Activated T-helper 1 cell treated with anti-CD3 and anti-CD28 coated beads, Interleukin-12 subunit alpha, Interleukin-12 subunit beta, Interleukin-2, Interleukin-4 antibody, amounts not matched to agents 30 ng/mL and 10 ng/mL and 1 ng/mL, durations not matched to agents 14 hours and 24 hours and 36 hours (primary cell): ENCODE measurements at regions not wholly inside any gene's neighbourhood (a gene's known extent, or its start where the extent isn't known, plus 50 kb on each side); places are given as distances from the start of the nearest gene placed in this dataset.
"Not testable (repeated sequence)": the region's sequence is repeated elsewhere in the genome, so short reads cannot be mapped to it uniquely, and the experiment has no call there.

ENCODE experiments used
- DNase-seq: peaks from one replicate; pipeline ENCODE4 v3.0.0; 2021; ENCODE audit warnings: low spot score
- H3K27ac Mint-ChIP-seq: one replicate; pipeline ENCODE4 v1.8.0; 2021; ENCODE audit warnings: mild to moderate bottlenecking, mixed read lengths
- H3K27me3 Mint-ChIP-seq: one replicate; pipeline ENCODE4 v1.8.0; 2022; ENCODE audit warnings: mild to moderate bottlenecking, moderate library complexity, mixed read lengths; ENCODE audit not compliant: insufficient read depth
- H3K36me3 Mint-ChIP-seq: one replicate; pipeline ENCODE4 v1.8.0; 2021; ENCODE audit warnings: low read depth, mixed read lengths
- H3K4me1 Mint-ChIP-seq: one replicate; pipeline ENCODE4 v1.8.0; 2021; ENCODE audit warnings: low read depth, mixed read lengths
- H3K4me3 Mint-ChIP-seq: one replicate; pipeline ENCODE4 v1.8.0; 2021; ENCODE audit warnings: mild to moderate bottlenecking, moderate library complexity, mixed read lengths
- H3K9me3 Mint-ChIP-seq: one replicate; pipeline ENCODE4 v1.8.0; 2021; ENCODE audit warnings: mixed read lengths
- intact Hi-C: fragments of 100-400 bp; cut with micrococcal nuclease; formaldehyde crosslinking; loops from one replicate; pipeline ENCODE4 v1.15.1; 2024

DNA sequence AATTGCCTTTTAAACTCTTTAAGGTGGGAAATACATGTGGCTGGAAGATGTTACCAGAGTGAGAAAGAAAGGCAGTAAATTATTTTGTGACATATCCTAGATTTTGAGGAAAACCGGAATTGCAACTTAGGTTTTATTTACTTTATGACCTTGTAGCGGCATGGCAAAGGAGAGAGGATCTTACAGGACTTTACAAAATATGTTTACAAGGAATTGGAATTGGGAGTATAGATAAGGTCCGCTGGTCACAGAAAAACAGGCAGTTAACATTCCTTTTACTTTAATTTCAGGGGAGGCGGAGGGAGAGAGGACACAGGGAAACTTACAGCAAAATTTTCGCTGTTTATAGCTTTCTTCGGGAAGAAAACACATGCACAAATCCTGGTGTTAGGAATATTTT lies 784.2 kb upstream of the AGA start:
- DNase-seq, intact Hi-C loops, H3K36me3 Mint-ChIP-seq, H3K4me3 Mint-ChIP-seq, H3K4me1 Mint-ChIP-seq, H3K27ac Mint-ChIP-seq, H3K27me3 Mint-ChIP-seq: not testable (repeated sequence)
- H3K9me3 Mint-ChIP-seq, result peaks cover 42% of the 10 kb centered on the region

DNA sequence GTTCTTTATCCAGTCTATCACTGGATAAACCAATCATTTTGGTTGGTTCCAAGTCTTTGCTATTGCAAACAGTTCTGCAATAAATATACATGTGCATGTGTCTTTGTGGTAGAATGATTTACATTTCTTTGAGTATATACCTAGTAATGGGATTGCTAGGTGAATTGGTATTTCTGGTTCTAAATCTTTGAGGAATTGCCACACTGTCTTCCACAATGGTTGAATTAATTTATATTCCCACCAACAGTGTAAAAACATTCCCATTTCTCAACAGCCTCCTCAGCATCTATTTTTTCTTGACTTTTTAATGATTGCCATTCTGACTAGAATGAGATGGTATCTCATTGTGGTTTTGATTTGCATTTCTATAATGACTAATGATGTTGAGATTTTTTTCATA lies 791.7 kb upstream of the AGA start:
- Mint-ChIP-seq H3K27ac (no peak overlapping the region), H3K4me1 (no peaks in the 10 kb centered on the region), H3K36me3 (no peaks in the 10 kb centered on the region), H3K9me3 (peaks cover 30% of the 10 kb centered on the region), H3K27me3 (no peaks in the 10 kb centered on the region), H3K4me3 (no peak overlapping the region)
- intact Hi-C loops, result no loop called here
- DNase-seq, result no peak

DNA sequence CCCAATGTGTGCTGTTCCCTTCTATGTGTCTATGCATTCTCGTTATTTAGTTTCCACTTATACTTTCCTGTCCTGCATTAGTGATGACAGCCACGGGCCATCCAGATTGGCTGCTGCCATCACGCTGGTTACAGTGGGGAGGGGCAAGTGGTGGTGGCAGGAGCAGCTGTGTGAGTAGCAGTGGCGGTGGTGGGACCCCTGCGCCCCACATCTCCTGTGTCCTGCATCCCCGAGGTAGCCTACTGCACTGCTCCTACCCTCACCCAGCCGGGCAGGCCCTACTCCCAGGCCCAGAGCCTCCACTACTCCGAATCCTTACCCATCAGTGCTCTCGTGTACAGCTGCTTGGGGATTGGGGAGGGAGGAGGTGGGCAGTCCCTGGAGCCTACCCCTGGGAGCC lies 798.7 kb upstream of the AGA start:
- H3K27me3 Mint-ChIP-seq, result no peaks in the 10 kb centered on the region
- no peaks in the 10 kb centered on the region for H3K4me1 Mint-ChIP-seq
- no peak for DNase-seq
- H3K4me3 Mint-ChIP-seq, result no peak overlapping the region
- intact Hi-C loops, result no loop called here
- H3K9me3 Mint-ChIP-seq, result peaks cover 24% of the 10 kb centered on the region
- no peaks in the 10 kb centered on the region for H3K36me3 Mint-ChIP-seq
- H3K27ac Mint-ChIP-seq, result no peak overlapping the region

DNA sequence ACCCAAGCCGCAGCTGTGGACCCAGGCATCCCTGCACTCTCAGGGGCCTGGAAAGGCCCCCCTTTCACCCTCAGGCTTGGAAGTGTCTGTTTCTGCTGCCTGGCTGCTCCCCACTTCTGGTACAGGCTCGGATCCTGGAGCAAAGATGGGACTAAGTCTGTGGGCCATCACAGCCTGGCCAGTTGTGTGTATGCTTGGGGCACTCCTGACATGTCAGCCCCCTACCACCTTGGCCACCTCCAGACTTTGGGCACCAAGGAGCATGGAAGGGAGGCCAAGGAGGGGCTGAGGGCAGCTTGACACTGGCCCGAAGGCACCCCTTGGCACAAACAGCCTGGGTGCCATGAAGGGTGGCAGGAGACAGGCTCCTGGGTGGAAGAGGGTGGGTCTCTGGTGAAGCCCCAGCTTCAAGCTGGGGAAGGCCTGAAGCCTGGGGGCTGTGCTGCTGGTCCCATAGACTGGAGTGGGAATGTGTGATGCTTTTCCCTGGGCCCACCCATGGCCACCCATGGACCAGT lies 799.4 kb upstream of the AGA start:
- Mint-ChIP-seq H3K27ac (no peak overlapping the region), H3K4me1 (no peaks in the 10 kb centered on the region)

DNA sequence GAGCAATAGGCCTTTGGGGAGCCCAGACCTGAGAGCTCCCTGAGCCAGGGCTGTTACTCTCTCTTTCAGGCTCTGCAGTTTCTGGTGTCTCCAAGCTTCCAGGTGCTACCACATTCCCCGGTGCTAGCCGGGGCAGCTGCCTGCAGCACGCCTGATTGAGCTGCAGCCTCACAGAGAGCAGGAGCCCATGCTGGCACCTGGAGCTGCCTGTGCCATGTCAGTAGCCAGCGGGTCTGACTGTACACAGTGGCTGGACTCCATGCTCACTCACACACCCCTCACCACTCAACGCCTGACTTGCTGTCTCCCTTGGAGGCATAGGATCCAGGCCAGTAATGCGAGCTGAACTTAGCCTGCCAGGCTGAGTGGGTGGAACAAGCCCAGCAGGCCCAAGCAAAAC lies 800.4 kb upstream of the AGA start:
- no peaks in the 10 kb centered on the region for H3K36me3 Mint-ChIP-seq
- no peak overlapping the region for H3K4me3 Mint-ChIP-seq
- H3K9me3 Mint-ChIP-seq, result peaks cover 23% of the 10 kb centered on the region
- DNase-seq, result no peak
- H3K4me1 Mint-ChIP-seq, result no peaks in the 10 kb centered on the region
- no peaks in the 10 kb centered on the region for H3K27me3 Mint-ChIP-seq
- intact Hi-C loops, result no loop called here
- no peak overlapping the region for H3K27ac Mint-ChIP-seq

More for the DNA sequence above, 799.4 kb upstream of the AGA start:
- DNase-seq, result no peak
- intact Hi-C loops, result no loop called here
- peaks cover 23% of the 10 kb centered on the region for H3K9me3 Mint-ChIP-seq
- H3K36me3 Mint-ChIP-seq, result no peaks in the 10 kb centered on the region
- no peak overlapping the region for H3K4me3 Mint-ChIP-seq
- no peaks in the 10 kb centered on the region for H3K27me3 Mint-ChIP-seq

DNA sequence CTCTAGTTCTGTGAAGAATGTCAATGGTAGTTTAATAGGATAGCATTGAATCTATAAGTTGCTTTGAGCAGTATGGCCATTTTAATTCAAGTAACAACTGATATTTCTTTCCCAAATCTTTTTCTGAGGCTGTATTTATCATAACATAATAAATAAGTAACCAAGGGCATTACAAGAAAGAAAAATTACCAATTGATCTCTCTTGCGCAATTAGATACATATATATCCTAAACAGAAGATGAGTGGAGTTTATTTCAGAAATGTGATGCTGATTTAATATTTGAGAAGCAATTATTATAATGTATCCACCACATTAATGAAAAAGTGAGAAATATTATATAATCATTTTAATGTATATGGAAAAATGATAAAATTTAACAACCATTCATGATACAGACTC lies 802.5 kb upstream of the AGA start:
- no peak overlapping the region for H3K27ac Mint-ChIP-seq
- H3K36me3 Mint-ChIP-seq, result no peaks in the 10 kb centered on the region
- no peak for DNase-seq
- no peaks in the 10 kb centered on the region for H3K4me1 Mint-ChIP-seq
- H3K4me3 Mint-ChIP-seq, result no peak overlapping the region
- H3K9me3 Mint-ChIP-seq, result peaks cover 18% of the 10 kb centered on the region
- H3K27me3 Mint-ChIP-seq, result no peaks in the 10 kb centered on the region
- intact Hi-C loops, result no loop called here

DNA sequence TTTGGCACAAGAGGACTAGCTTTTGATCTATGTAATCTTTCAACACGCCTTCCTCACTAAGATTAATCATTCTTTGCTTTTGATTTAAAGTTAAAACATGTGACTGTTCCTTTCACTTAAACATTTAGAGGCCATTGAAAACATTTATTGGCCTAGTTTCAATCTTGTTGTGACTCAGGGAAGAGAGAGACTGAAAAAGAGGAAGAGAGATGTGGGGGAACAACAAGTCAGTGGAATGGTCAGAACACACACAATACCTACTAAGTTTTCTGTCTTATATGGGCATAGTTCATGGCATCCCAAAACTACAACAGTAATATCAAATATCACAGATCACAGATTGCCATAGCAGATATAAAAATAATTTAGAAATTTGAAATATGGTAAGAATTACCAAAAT lies 812.9 kb upstream of the AGA start:
- no peak for DNase-seq
- no peak overlapping the region for H3K27ac Mint-ChIP-seq
- no peak overlapping the region for H3K4me3 Mint-ChIP-seq
- H3K36me3 Mint-ChIP-seq, result no peaks in the 10 kb centered on the region
- intact Hi-C loops, result no loop called here
- no peaks in the 10 kb centered on the region for H3K4me1 Mint-ChIP-seq
- H3K27me3 Mint-ChIP-seq, result no peaks in the 10 kb centered on the region
- peaks cover 3% of the 10 kb centered on the region for H3K9me3 Mint-ChIP-seq

DNA sequence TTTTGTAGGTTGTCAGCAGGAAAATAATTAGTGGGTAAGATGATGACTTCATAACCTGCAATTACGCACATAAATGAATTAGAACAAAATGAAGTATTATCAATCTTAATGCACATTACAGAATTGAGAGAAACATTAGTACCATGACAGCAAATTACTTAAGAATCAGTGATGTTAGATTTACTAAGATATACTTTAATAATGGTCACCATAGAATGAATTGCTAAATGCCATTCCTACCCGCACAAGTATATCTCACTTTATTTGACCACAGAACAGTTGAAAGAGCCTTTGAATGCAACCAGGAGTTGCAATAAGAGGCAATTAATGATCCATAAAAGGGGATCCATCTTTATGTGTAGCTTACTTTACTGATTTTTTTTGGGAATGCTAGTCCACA lies 816.4 kb upstream of the AGA start:
- no peaks in the 10 kb centered on the region for H3K4me1 Mint-ChIP-seq
- no peaks in the 10 kb centered on the region for H3K36me3 Mint-ChIP-seq
- intact Hi-C loops, result no loop called here
- no peak overlapping the region for H3K27ac Mint-ChIP-seq
- no peaks in the 10 kb centered on the region for H3K27me3 Mint-ChIP-seq
- H3K9me3 Mint-ChIP-seq, result peaks cover 3% of the 10 kb centered on the region
- no peak overlapping the region for H3K4me3 Mint-ChIP-seq
- no peak for DNase-seq

DNA sequence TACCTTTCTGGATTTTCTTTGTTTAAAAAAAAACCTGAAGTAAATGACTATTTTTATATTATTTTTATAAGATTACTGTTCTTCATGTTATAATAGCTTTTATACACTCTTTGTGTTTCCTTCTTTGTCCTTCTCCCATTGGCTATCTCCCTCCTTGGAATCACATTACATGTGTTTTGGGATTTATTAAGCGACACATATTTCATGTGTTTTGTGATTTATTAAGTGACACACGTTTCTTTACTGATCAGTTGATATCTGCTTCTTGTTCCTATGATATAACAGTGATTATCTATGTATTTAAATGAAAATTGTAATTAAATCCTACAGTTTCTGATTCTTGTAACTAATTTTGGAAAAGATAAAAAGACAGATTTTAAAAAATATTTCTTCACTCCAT lies 817.3 kb upstream of the AGA start:
- intact Hi-C loops, result no loop called here
- Mint-ChIP-seq H3K4me1 (no peaks in the 10 kb centered on the region), H3K27me3 (no peaks in the 10 kb centered on the region), H3K27ac (no peak overlapping the region), H3K36me3 (no peaks in the 10 kb centered on the region), H3K9me3 (peaks cover 3% of the 10 kb centered on the region), H3K4me3 (no peak overlapping the region)
- DNase-seq, result no peak

DNA sequence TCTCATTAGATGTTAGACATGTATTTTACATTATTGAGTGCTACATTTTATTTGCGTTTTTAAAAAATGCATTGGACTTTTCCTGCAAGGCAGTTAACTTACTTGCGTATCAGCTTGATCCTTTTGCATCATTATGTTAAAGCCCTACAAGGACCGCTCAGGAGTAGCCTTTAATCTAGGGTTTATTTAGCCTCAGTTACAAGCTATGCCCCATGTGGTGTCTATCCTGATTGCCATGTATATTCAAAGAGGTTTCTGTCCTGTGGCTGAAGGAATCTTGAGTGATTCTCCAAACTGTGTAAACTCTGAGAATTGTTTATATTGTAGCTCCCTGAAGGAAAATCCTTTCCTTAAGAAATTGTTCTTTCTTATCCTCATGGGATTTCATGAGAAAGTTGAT lies 821.8 kb upstream of the AGA start:
- no peaks in the 10 kb centered on the region for H3K27me3 Mint-ChIP-seq
- no peak for DNase-seq
- H3K27ac Mint-ChIP-seq, result no peak overlapping the region
- intact Hi-C loops, result no loop called here
- H3K36me3 Mint-ChIP-seq, result no peaks in the 10 kb centered on the region
- no peak overlapping the region for H3K4me3 Mint-ChIP-seq
- H3K4me1 Mint-ChIP-seq, result no peaks in the 10 kb centered on the region
- H3K9me3 Mint-ChIP-seq, result peaks cover 6% of the 10 kb centered on the region

DNA sequence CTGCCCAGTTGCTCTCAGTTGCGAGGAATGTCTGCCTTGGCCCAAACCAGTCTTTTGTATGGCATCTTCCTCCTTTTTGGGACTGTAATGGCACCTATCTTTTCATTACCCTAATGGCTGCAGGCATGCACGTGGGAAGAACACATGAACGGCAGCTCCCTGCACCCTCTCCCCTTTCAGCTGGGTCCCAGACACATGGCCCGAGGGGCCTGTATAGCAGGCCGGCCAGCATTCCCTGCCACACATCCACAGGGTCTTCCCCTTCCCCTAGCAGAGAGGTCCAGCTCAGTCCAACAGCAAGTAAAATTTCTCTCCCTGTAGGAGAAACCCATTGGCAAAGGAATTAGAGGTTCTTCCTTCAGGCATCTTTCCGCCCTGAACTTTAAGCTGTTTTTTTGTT lies 829.1 kb upstream of the AGA start:
- no peak overlapping the region for H3K27ac Mint-ChIP-seq
- no peak for DNase-seq
- H3K36me3 Mint-ChIP-seq, result no peaks in the 10 kb centered on the region
- no peaks in the 10 kb centered on the region for H3K27me3 Mint-ChIP-seq
- H3K4me3 Mint-ChIP-seq, result no peak overlapping the region
- H3K4me1 Mint-ChIP-seq, result no peaks in the 10 kb centered on the region
- H3K9me3 Mint-ChIP-seq, result peaks cover 6% of the 10 kb centered on the region
- intact Hi-C loops, result no loop called here

DNA sequence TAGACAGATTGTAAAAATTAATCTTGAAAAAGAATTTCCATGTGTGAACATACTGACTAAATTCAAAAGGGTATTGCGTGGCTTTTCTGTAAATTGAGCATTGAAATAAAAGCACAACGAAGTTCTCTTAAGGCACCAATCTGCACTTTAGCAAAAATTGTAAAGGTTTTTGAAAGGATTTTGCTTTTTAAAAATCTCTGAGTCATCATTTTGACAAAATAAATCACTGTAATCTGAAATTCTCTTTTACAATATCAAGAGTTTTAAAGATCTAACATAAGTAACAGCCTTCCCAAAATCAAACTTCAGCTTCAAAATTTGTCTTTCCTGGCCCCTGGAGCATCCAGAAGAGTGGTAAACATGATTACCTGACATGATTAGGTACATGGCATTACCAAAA lies 830.9 kb upstream of the AGA start:
- no peak for DNase-seq
- intact Hi-C loops, result no loop called here
- Mint-ChIP-seq H3K27me3 (no peaks in the 10 kb centered on the region), H3K9me3 (no peaks in the 10 kb centered on the region), H3K36me3 (no peaks in the 10 kb centered on the region), H3K27ac (no peak overlapping the region), H3K4me3 (no peak overlapping the region), H3K4me1 (no peaks in the 10 kb centered on the region)

DNA sequence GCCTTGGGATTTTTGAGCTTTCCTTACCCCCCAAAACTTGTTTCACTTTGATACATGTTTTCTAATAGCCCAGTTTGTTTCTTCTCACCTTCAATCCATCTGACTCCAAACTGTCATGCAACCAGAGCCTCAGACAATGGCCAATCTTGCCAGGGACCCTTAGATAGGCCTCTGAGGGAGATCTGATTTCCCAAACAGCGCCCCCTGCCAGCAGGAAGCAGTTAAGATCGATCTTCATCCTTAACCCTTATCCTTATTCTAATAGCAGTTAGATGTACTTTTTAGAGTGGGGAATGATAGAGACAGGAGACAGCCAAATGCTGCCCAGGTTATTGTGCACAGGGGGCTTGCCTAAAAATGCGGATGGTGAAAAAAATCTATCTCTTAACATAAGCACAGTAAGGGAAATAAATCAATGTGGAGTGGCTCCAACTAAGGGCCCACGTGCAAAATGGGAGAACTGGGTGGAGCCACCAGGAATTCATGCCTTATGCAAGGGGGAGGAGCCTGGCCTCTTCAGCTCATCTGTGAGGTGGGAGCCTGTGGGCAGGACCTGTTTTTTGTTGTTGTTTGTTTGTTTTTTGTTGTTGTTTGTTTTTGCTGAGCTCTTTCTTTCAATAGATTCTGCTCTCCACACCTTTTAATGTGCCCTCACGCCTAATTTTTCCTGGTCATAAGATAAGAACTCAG lies 833.6 kb upstream of the AGA start:
- Mint-ChIP-seq H3K4me1 (no peaks in the 10 kb centered on the region), H3K4me3 (no peak overlapping the region), H3K36me3 (no peaks in the 10 kb centered on the region), H3K27me3 (no peaks in the 10 kb centered on the region), H3K27ac (no peak overlapping the region), H3K9me3 (no peaks in the 10 kb centered on the region)
- DNase-seq, result no peak
- intact Hi-C loops, result no loop called here

DNA sequence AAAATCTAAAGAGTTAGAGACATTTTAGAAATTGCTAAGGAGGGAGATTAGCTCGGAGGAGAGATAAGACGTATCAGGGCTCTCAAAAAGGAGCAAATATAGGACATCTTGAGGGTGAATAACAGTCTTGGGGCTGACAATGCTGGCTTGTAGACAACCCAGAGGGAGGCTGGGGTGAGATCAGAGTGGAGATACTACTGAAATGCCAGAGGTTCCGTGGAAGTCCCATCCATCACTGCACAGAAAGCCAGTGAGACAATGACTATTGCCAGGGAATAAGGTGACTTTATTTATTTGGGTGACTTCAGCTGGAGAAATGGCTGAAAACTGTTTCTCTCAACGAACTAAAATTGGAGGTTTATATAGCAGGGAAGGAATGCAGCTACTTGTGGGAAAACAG lies 838.1 kb upstream of the AGA start:
- DNase-seq, result no peak
- no peaks in the 10 kb centered on the region for H3K4me1 Mint-ChIP-seq
- H3K4me3 Mint-ChIP-seq, result no peak overlapping the region
- H3K27ac Mint-ChIP-seq, result no peak overlapping the region
- no peaks in the 10 kb centered on the region for H3K27me3 Mint-ChIP-seq
- no peaks in the 10 kb centered on the region for H3K36me3 Mint-ChIP-seq
- intact Hi-C loops, result no loop called here
- no peaks in the 10 kb centered on the region for H3K9me3 Mint-ChIP-seq
